GM21381 (cell line): ENCODE measurements at regions not wholly inside any gene's neighbourhood (a gene's known extent, or its start where the extent isn't known, plus 50 kb on each side); places are given as distances from the start of the nearest gene placed in this dataset.
"Not testable (repeated sequence)": the region's sequence is repeated elsewhere in the genome, so short reads cannot be mapped to it uniquely, and the experiment has no call there.

ENCODE experiments used
- ATAC-seq: cut with Tn5 transposase; IDR thresholded peaks from one replicate; pipeline ENCODE4 v1.9.1; 2021; ENCODE audit warnings: mild to moderate bottlenecking, moderate library complexity; ENCODE audit not compliant: unreplicated experiment

DNA sequence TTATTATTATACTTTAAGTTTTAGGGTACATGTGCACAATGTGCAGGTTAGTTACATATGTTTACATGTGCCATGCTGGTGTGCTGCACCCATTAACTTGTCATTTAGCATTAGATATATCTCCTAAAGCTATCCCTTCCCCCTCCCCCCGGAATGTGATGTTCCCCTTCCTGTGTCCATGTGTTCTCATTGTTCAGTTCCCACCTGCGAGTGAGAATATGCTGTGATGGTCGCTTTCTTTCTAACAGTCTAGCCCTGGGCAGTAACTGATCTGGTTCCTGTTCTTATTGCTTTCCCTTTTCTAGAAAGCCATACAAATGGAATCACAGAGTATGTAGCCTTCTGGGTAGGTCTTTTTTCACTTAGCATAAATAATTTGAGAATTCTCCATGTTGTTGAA, 311.1 kb upstream of the CNTNAP2 start:
- ATAC-seq = not testable (repeated sequence)

DNA sequence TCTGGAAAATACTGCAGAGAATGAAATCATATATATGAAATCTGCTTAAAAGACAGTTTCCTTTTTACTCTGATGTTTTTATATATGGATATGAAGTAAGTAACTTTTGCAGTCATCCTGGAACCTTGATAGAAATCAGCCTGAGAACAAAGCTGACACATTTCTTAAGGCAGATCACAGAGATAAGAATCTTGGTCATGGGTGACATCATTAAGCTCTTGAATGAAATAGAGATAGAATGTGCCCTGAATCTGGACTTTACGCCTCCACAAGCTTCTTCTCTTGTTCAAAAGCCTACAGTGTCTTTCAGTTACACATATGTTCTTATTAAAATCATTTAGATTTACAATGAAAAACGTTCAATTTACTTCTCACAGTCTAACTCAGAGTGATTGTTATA, 319.1 kb upstream of the CNTNAP2 start:
- ATAC-seq = no peak

GRCh38 chr7:145795132-145795531, 321.5 kb upstream of the CNTNAP2 start:
- no peak for ATAC-seq

GRCh38 chr7:145784809-145785780, 331.5 kb upstream of the CNTNAP2 start:
- ATAC-seq = no peak

DNA sequence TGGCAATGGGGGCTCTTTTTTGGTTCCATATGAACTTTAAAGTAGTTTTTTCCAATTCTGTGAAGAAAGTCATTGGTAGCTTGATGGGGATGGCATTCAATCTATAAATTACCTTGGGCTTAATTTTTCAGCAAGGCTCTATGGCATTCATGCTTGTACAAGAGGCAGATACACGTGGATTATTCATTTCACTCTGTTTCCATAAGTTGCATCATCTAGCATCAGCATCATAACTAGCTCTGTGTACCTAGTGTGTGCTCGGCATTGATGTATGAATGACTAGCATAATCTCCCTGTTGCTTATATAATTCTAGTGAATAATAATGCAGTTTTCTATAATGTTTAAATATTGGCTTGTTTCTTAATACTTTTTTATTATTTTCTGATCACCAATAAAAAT, 335.2 kb upstream of the CNTNAP2 start:
- ATAC-seq = not testable (repeated sequence)

- ATAC-seq = no peak
Measured at GRCh38 chr7:145779140-145779539, 337.5 kb upstream of the CNTNAP2 start.

GRCh38 chr7:145774777-145775176, 341.8 kb upstream of the CNTNAP2 start:
- ATAC-seq = no peak

DNA sequence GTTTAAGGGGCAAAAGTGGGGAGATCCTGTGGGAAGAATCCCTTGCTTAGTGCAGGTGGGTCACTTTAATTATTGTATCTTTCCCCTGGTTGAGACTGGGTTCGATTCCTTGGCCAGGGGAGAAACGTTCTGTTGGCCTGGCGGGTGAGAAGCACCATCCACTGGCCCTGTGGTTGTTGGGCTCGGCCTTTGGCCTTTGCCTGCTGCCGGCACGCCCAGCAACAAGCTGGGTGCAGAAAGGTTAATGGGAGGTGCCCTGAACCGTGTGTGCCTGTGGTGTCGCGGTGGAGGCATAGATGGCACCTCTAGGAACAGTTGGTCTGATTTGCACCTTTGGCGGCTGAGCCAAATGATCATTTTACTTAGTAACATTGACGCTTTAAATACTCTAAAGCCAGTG, 363.6 kb upstream of the CNTNAP2 start:
- no peak for ATAC-seq

DNA sequence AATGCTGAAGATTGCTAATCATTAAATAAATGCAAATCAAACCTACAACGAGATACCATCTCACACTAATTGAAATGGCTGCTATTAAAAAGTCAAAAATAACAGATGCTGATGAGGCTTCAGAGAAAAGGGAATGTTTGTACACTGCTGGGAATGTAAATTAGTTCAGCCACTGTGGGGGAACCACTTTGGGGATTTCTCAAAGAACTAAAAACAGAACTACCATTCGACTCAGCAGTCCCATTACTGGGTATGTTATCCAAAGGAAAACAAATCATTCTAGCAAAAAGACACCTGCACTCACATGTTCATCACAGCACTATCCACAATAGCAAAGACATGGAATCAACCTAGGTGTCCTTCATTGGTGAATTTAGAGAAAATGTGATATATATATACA, 379.0 kb upstream of the CNTNAP2 start:
- no peak for ATAC-seq

- ATAC-seq = no peak
Measured at GRCh38 chr7:145735061-145735460, 381.5 kb upstream of the CNTNAP2 start.

GRCh38 chr7:145732521-145732920, 384.1 kb upstream of the CNTNAP2 start:
- ATAC-seq = no peak

GRCh38 chr7:145729691-145730090, 386.9 kb upstream of the CNTNAP2 start:
- no peak for ATAC-seq

DNA sequence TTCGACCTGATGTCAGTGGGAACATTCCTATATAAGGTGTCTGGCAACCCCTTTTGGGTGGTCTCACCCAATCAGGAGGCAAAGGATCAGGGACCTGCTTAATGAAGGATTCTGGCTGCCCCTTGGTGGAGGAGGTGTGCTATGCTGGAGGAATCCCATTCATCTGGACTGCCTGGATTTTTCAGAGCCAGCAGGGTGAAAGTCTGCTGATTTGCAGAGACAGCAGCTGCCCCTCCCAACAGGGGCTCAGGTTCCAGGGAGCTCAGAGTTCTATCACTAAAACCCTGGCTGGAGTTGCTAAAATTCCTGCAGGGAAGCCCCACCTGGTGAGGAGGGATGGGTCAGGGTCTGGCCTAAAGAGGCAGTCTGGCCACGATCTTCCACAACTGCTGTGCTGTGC, 398.5 kb upstream of the CNTNAP2 start:
- ATAC-seq = no peak

- ATAC-seq = no peak
Measured at GRCh38 chr7:145700488-145700887, 416.1 kb upstream of the CNTNAP2 start.

DNA sequence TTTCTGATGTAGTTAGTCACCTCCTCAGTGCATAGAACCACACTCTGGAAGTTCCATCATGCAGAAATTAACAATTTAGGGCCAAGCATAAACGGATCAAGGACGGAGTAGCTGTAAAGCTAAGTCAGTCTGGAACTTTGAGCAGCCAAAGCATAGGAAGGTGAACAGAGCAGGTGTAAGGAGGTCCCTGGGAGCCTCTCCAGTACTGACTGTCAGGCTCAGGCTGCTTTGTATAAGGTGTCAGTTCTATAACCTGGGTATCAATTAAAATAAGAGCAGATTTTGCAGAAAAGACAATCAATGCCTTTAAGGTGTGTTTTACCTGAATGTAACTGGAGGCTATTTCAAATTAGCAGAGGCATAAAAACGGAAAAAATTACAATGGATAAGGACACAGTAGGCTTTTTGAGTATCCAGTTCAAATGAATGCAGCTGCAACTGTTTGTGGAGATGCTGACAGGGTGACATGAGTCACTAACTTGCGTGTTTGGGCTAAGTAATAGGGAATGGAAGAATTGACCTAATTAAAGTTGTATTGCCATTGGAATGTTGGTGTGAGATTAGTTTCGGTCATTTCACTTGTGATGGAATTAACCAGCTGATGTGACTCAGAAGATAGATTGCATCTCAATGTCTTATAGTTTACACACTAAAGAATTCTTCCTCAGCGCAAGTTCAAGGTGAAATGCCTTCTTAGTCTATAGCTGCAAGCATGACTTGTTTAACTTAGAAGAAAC, 417.9 kb upstream of the CNTNAP2 start:
- ATAC-seq = no peak

- ATAC-seq = not testable (repeated sequence)
Measured at GRCh38 chr7:145697412-145698107, 419.0 kb upstream of the CNTNAP2 start.

DNA sequence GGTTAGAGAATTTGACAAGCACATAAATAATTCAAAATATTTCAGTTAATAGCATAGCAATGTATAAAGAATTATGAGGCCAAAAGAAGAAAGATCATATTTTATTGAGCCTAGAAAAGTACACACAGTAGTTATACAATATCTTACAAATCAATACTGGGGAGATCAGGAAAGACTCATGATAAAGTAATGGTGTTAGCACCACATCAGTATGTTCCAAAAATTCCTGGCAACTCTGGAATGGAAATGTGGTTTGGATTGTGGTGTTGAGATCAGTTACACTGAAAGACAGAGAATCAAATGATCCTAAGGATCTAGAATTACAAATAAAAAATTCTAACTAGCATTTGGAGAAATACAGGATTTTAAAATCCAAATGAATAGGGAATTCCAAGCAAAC, 420.5 kb upstream of the CNTNAP2 start:
- ATAC-seq = no peak

GRCh38 chr7:145692237-145692950, 424.2 kb upstream of the CNTNAP2 start:
- no peak for ATAC-seq

DNA sequence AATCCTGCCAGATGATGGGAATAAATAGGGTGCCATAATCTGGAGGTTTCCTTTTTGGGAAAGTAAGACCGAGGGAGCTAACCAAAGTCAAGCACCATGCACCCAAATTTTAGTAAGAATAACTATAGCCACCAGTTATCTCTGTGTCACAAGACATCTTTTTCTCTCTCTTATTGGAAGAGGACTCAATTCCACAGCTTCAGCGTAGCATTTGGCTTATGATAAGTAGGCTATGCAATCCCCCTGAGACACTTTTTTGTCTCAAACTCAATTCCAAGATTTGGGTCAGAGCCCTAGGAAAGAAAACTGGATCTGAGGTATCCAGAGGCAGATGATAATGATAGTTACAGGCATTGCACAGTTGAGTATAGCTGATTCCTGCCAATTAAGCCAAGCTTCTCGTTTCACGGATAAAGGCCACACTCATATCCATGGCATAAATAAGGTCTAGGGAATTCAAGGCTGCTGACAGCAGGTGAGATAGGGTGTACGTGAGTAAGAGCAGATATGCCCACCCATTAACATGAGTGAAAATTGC, 425.2 kb upstream of the CNTNAP2 start:
- ATAC-seq = no peak

GRCh38 chr7:145681646-145682045, 435.0 kb upstream of the CNTNAP2 start:
- no peak for ATAC-seq
